AG04449 (cell line): ENCODE measurements at regions not wholly inside any gene's neighbourhood (a gene's known extent, or its start where the extent isn't known, plus 50 kb on each side); places are given as distances from the start of the nearest gene placed in this dataset.

Experiments used
- CTCF ChIA-PET: fragments of 350-600 bp; formaldehyde crosslinking; extraction: SDS; loops from one replicate; lab custom pipeline; 2021; ENCODE audit warnings: antibody characterized with exemption; lab: Yijun Ruan, JAX
- POLR2A ChIA-PET: fragments of 400-600, 350-600 bp; formaldehyde crosslinking; extraction: SDS; loops from one replicate; lab custom pipeline; 2020; ENCODE audit warnings: antibody characterized with exemption, inconsistent platforms; lab: Yijun Ruan, JAX
- DNase-seq: peaks from one replicate; pipeline ENCODE4 v3.0.0-alpha.2; 2010; ENCODE audit warnings: low read depth, low spot score
- H3K4me3 ChIP-seq: 2 replicates; pipeline ENCODE4 v1.5.1; 2011; ENCODE audit warnings: low read depth, mild to moderate bottlenecking, control low read depth, low read length
- CTCF ChIP-seq: IDR thresholded peaks from one replicate; pipeline ENCODE4 v1.5.1; 2011; ENCODE audit warnings: mild to moderate bottlenecking, moderate library complexity, low read length, control low read depth, inconsistent platforms; ENCODE audit not compliant: insufficient read depth; ENCODE audit errors: missing control alignments

DNA sequence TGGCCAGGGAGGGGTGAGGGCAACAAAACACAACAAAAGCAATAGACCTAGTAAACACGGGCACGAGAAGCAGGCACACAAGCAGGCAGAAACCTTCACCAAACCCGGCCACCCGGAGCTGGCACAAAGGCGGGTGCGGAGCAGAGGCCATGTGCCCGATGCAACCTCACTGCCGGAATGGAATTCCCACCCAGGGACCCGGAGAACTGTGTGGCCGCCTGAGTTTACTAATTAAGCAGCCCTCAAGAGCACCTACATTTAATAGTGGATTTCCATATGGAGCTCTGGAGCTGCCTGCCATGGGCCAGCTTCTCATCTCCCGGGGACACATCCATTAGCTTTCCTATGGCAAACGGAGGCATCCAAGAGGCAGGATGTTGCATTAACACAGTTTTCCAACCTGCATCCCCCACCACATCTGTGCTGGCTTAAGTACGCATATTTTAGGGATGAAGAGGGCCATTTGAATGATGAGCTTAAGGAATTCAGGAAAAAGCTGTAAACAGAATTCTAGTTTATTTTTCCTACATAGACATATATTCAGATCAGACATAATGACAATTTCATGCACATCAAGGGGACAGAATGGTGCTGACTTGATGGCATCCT, 104.5 kb upstream of the SMIM21 start:
- CTCF ChIA-PET = no interaction called here
- H3K4me3 ChIP-seq = no peak overlapping the region
- POLR2A ChIA-PET = no interaction called here
- TF ChIP-seq CTCF = no peak
- no peak for DNase-seq

DNA sequence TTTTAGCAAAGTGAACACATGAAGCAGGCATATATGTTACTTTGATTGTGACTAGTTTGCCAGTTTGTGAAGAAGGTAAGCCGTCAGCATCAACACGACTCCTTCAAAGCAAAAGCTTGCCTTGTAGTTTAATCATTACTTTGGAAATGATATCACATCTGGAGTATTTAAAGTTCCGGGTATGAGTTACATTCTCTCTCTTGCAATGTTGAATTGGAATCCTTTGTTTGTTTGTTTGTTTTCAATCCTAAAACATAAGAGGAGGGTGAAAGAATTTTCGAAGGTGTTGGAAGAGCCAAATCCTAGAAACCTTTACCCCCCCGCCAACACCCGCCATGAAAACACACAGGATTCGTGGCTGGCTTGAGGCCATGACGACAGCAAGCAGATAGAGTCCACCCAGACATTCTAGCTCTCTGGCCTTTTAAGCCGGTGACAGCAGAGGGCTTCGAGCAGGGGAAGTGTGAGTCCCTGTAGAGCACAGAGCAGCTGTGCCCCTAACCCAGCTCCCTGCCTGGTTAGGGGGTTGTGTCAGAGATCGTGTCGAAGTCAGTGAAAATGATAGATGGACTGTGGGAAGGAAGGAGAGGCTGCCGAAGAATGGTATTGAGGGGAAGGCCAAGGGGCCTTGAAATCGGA, 103.8 kb upstream of the SMIM21 start:
- DNase-seq = no peak
- ChIA-PET CTCF (no interaction called here), POLR2A (no interaction called here)
- H3K4me3 ChIP-seq = no peak overlapping the region
- no peak for TF ChIP-seq CTCF

DNA sequence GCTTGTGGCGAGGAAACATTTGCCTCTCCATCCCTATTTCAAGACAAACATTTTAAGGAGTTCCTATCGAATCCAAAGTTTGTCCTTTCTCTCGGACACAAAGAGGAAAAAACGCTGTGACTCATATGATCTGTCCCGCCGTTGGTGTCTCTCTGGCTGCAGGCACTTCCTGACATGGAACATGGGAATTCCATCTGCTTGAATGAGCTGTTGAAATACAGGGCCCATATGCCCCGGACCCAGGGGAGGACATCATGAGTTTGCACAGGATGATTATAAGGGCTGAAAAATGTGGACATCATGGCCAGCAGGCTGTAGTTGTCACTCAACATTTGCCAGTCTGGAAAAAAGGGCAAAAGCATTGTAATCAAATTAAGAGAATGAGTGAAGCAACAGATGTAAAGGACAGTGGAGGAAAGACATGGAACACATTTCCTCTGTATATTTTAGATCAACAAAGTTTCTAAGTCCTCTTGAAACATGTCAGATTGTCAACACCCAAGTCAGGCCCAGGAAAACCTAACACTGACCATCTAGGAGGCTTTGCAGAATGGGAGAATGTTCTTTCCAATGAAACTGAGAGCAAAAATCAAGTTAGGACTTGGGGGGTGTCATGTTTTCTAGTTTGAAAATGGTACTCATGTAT, 103.2 kb upstream of the SMIM21 start:
- CTCF ChIA-PET = interaction anchor here (1.4 kb wide), 1 partner anchor 52 kb away, joined by 3 read pairs; no protein-coding TSS in a partner anchor
- POLR2A ChIA-PET = no interaction called here
- DNase-seq = no peak
- no peak for TF ChIP-seq CTCF
- H3K4me3 ChIP-seq = no peak overlapping the region

GRCh38 chr18:75530118-75530517, 102.6 kb upstream of the SMIM21 start:
- CTCF ChIA-PET = interaction anchor here (1.4 kb wide), 1 partner anchor 52 kb away, joined by 3 read pairs; no protein-coding TSS in a partner anchor
- DNase-seq = no peak
- no peak overlapping the region for H3K4me3 ChIP-seq
- TF ChIP-seq CTCF = no peak
- POLR2A ChIA-PET = no interaction called here

DNA sequence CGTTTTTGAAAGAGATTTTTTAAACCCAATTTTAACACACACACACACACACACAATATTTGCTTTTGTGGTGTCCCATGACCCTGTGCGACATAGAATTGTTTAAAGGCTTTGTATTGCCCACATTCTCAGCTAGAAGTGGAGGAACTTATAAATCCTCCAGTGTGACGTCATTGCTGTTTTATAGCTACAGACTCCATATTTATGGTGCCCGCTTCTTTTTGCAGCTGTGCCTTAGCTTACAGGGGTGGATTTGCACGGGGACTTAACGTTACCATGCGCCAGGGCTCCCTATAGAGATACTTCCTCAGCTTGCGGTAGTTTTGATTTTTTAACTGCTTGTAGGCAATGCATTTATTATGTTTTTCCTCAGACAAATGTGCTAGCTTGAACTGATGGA, 101.9 kb upstream of the SMIM21 start:
- CTCF ChIA-PET = interaction anchor here (1.4 kb wide), 1 partner anchor 51 kb away, joined by 3 read pairs; no protein-coding TSS in a partner anchor
- no peak for TF ChIP-seq CTCF
- POLR2A ChIA-PET = no interaction called here
- no peak overlapping the region for H3K4me3 ChIP-seq
- no peak for DNase-seq
